K562 (cell line): ENCODE measurements at regions not wholly inside any gene's neighbourhood (a gene's known extent, or its start where the extent isn't known, plus 50 kb on each side); places are given as distances from the start of the nearest gene placed in this dataset.

Experiments used
- CTCF ChIP-seq, 3 experiments: IDR thresholded peaks in 2 of 3; conservative IDR thresholded peaks in 1 of 3; 2 replicates each; pipeline ENCODE4 v1.5.1; 2011 to 2012; ENCODE audit warnings: low read length in 3 of 3, mild to moderate bottlenecking in 3 of 3, control low read depth in 2 of 3, improper control_type of control experiment in 1 of 3, inconsistent platforms in 1 of 3, low read depth in 1 of 3, mixed read lengths in 1 of 3, moderate library complexity in 1 of 3; ENCODE audit not compliant: insufficient read depth in 2 of 3
- KAT2B ChIP-seq: IDR thresholded peaks from one replicate; pipeline ENCODE4 v1.6.1; 2012; ENCODE audit warnings: low read depth, mild to moderate bottlenecking, control low read depth, inconsistent platforms, low read length, moderate library complexity
- MAFK ChIP-seq: IDR thresholded peaks from 2 replicates; pipeline ENCODE4 v1.6.1; 2011; ENCODE audit warnings: low read length, improper control_type of control experiment
- RCOR1 ChIP-seq, 2 experiments: IDR thresholded peaks; 2 replicates each; pipeline ENCODE4 v1.6.1; 2012; ENCODE audit warnings: low read depth in 2 of 2, low read length in 2 of 2, borderline replicate concordance in 1 of 2, improper control_type of control experiment in 1 of 2
- SMARCB1 ChIP-seq: IDR thresholded peaks from 2 replicates; pipeline ENCODE4 v1.6.1; 2011; ENCODE audit warnings: improper control_type of control experiment, low read depth; ENCODE audit not compliant: insufficient read length
- TCF7 ChIP-seq: sonication (generic); IDR thresholded peaks from 2 replicates; pipeline ENCODE4 v1.6.1; 2016; ENCODE audit warnings: antibody characterized with exemption, borderline replicate concordance

- no peak for TF ChIP-seq SMARCB1
- no peak for TF ChIP-seq MAFK
- TF ChIP-seq TCF7: no peak
- no peak for TF ChIP-seq CTCF (IDR thresholded peaks at IDR 0.05 in 2 of 3, conservative IDR thresholded peaks at IDR 0.05 in 1 of 3; ENCODE audit: insufficient read depth in 2 of 3, low read depth in 1 of 3, low read length in 3 of 3)
- TF ChIP-seq KAT2B: no peak
- no peak for TF ChIP-seq RCOR1 (IDR thresholded peaks at IDR 0.05; ENCODE audit: borderline replicate concordance in 1 of 2, low read depth in 2 of 2, low read length in 2 of 2)
These were observed 86.8 kb upstream of the RGS4 start for GRCh38 chr1:162982364-162982763.
